ENCODE measurements at regions not wholly inside any gene's neighbourhood (a gene's known extent, or its start where the extent isn't known, plus 50 kb on each side); places are given as distances from the start of the nearest gene placed in this dataset.
"Not testable (repeated sequence)": the region's sequence is repeated elsewhere in the genome, so short reads cannot be mapped to it uniquely, and the experiment has no call there.

DNA sequence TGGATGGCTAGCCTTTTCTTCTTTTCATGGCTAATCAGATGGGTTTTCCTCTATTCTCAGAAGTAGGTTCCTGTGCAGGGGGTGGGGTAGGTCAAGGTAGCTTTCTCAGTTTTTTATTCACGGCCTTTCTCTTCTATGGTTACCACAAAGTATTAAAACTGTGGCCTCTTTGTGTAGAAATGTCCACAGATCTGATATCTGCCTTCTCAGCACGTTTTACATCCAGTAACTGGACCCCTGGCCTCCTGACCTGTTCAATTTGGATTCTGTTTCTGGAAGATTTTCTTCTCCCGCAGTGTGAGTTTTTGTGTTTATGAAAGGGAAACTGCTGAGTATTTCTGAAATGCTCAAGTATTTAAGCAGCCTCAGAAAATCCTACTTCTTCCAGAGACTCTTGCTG is 688.5 kb downstream of the RAPGEF2 start (continued):
- TF ChIP-seq AKAP8 (CRISPR knock-in tag; IDR thresholded peaks at IDR 0.05): no peak

DNA sequence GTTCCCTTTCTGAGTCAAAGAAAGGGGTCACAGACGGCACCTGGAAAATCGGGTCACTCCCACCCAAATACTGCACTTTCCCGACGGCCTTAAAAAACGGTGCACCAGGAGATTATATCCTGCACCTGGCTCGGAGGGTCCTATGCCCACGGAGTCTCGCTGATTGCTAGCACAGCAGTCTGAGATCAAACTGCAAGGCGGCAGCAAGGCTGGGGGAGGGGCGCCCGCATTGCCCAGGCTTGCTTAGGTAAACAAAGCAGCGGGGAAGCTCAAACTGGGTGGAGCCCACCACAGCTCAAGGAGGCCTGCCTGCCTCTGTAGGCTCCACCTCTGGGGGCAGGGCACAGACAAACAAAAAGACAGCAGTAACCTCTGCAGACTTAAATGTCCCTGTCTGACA is 701.7 kb downstream of the RAPGEF2 start:
- 26% methylated on average over 6 of the region's 12 CpGs for WGBS (ENCODE audit: low lambda C conversion rate)
- H3K9me3 ChIP-seq (ENCODE audit: low read length); H3K4me3 ChIP-seq (replicated peaks in 1 of 3; ENCODE audit: insufficient read depth in 1 of 3, low read depth in 2 of 3, low read length in 3 of 3); H3K4me1 ChIP-seq (ENCODE audit: insufficient read depth, low read length); H3K27ac ChIP-seq (ENCODE audit: extremely low read length, insufficient read depth, low read length); H3K4me2 ChIP-seq (ENCODE audit: low read depth, low read length); FAIRE-seq; CTCF ChIA-PET (ENCODE audit: low intra/inter-chr PET ratio, low total read pairs); H4K20me1 ChIP-seq (ENCODE audit: insufficient read depth, low read length); H3K36me3 ChIP-seq (replicated peaks in 1 of 2; ENCODE audit: control insufficient read depth in 1 of 2, insufficient read depth in 2 of 2, low read length in 2 of 2); H3K79me2 ChIP-seq (ENCODE audit: insufficient read depth, low read length); DNase-seq (ENCODE audit: low spot score); POLR2A ChIA-PET; H3K27me3 ChIP-seq (ENCODE audit: control insufficient read depth in 1 of 2, insufficient read depth in 2 of 2, low read length in 2 of 2); BruUV-seq (replicated peaks); in situ Hi-C loops (cut with HindIII; ENCODE audit: extremely low pct_ligation_motif_present, low pct_unique_long_range_greater_than_20kb); H3K9ac ChIP-seq (ENCODE audit: insufficient read depth, low read depth, low read length); ATAC-seq; intact Hi-C loops (cut with micrococcal nuclease; ENCODE audit: unreplicated experiment); H2AFZ ChIP-seq (ENCODE audit: low read length): not testable (repeated sequence)
- TF ChIP-seq, protein P1, sequence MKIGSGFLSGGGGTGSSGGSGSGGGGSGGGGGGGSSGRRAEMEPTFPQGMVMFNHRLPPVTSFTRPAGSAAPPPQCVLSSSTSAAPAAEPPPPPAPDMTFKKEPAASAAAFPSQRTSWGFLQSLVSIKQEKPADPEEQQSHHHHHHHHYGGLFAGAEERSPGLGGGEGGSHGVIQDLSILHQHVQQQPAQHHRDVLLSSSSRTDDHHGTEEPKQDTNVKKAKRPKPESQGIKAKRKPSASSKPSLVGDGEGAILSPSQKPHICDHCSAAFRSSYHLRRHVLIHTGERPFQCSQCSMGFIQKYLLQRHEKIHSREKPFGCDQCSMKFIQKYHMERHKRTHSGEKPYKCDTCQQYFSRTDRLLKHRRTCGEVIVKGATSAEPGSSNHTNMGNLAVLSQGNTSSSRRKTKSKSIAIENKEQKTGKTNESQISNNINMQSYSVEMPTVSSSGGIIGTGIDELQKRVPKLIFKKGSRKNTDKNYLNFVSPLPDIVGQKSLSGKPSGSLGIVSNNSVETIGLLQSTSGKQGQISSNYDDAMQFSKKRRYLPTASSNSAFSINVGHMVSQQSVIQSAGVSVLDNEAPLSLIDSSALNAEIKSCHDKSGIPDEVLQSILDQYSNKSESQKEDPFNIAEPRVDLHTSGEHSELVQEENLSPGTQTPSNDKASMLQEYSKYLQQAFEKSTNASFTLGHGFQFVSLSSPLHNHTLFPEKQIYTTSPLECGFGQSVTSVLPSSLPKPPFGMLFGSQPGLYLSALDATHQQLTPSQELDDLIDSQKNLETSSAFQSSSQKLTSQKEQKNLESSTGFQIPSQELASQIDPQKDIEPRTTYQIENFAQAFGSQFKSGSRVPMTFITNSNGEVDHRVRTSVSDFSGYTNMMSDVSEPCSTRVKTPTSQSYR (CRISPR knock-in tag; IDR thresholded peaks at IDR 0.05; ENCODE audit: borderline replicate concordance): peak; percentile 50; the same call in 1 of the 2 replicates

DNA sequence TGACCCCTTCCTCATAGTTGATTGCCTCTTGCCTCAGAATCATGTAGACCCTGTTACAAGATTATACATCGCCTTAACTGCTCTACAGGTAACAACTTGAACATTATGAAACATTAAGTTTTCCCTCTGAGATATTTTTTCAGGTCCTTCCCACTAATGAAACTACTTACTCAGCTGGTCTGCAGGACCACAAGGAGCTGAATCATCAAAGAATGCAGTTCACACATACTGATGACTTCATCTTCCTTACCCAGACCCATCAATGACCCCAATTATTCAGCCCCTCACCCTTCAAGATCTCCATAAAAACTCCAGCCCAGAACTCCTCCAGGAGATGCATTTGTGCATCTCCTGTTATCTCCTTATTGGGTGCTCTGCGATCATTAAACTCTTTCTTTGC is 720.9 kb downstream of the RAPGEF2 start:
- FAIRE-seq: no peak
- Histone ChIP-seq H3K79me2 (ENCODE audit: insufficient read depth, low read length) (no peaks in the 10 kb centered on the region), H3K4me2 (ENCODE audit: low read depth, low read length) (no peak overlapping the region), H3K27ac (ENCODE audit: extremely low read length, insufficient read depth, low read length) (no peak overlapping the region), H3K9ac (ENCODE audit: insufficient read depth, low read depth, low read length) (no peak overlapping the region), H4K20me1 (ENCODE audit: insufficient read depth, low read length) (no peaks in the 10 kb centered on the region), H3K9me3 (ENCODE audit: low read length) (no peaks in the 10 kb centered on the region), H3K4me3 (replicated peaks in 1 of 3; ENCODE audit: insufficient read depth in 1 of 3, low read depth in 2 of 3, low read length in 3 of 3) (no peak overlapping the region), H3K27me3 (ENCODE audit: control insufficient read depth in 1 of 2, insufficient read depth in 2 of 2, low read length in 2 of 2) (no peaks in the 10 kb centered on the region), H3K4me1 (ENCODE audit: insufficient read depth, low read length) (no peaks in the 10 kb centered on the region), H3K36me3 (replicated peaks in 1 of 2; ENCODE audit: control insufficient read depth in 1 of 2, insufficient read depth in 2 of 2, low read length in 2 of 2) (no peaks in the 10 kb centered on the region), H2AFZ (ENCODE audit: low read length) (no peak overlapping the region)
- 3% methylated on average over 2 of the region's 2 CpGs for WGBS (ENCODE audit: low lambda C conversion rate)
- no TSS peak for BruUV-seq (replicated peaks)
- no peak for DNase-seq (ENCODE audit: low spot score)
- in situ Hi-C loops (cut with HindIII; ENCODE audit: extremely low pct_ligation_motif_present, low pct_unique_long_range_greater_than_20kb): no loop called here
- ChIA-PET POLR2A (no interaction called here), CTCF (ENCODE audit: low intra/inter-chr PET ratio, low total read pairs) (no interaction called here)
- no peak for ATAC-seq
- intact Hi-C loops (cut with micrococcal nuclease; ENCODE audit: unreplicated experiment): no loop called here
- TF ChIP-seq CBX5 (CRISPR knock-in tag; IDR thresholded peaks at IDR 0.05; ENCODE audit: borderline replicate concordance) (no peak), ZNF335 (CRISPR knock-in tag; IDR thresholded peaks at IDR 0.05) (no peak), MAFK (conservative IDR thresholded peaks at IDR 0.05 in 1 of 2, IDR thresholded peaks at IDR 0.05 in 1 of 2; ENCODE audit: low read length in 2 of 2) (0 out of 4 replicates have a peak, but pooled peaks of 1 of the 2 experiments have one; percentile 13)
